GM12878 (cell line): ENCODE measurements at regions not wholly inside any gene's neighbourhood (a gene's known extent, or its start where the extent isn't known, plus 50 kb on each side); places are given as distances from the start of the nearest gene placed in this dataset.
A peak's percentile ranks its signal among the peaks of the same experiment; 100 is the strongest.

Source experiments
- CREB1 ChIP-seq: IDR thresholded peaks from 2 replicates; pipeline ENCODE4 v1.6.1; 2012; ENCODE audit warnings: low read depth, mild to moderate bottlenecking, inconsistent platforms
- ESRRA ChIP-seq: IDR thresholded peaks from 2 replicates; pipeline ENCODE4 v1.6.1; 2012; ENCODE audit warnings: mild to moderate bottlenecking, low read length, improper control_type of control experiment
- FOXM1 ChIP-seq: IDR thresholded peaks from 2 replicates; pipeline ENCODE4 v1.6.1; 2012; ENCODE audit warnings: low read depth, mild to moderate bottlenecking, inconsistent platforms, low read length, moderate library complexity
- GATAD2B ChIP-seq: fragments of 450-650 bp; conservative IDR thresholded peaks from 2 replicates; pipeline ENCODE4 v1.6.1; 2017; ENCODE audit warnings: low read depth, mild to moderate bottlenecking, moderate library complexity
- LARP7 ChIP-seq: fragments of 450-650 bp; IDR thresholded peaks from 2 replicates; pipeline ENCODE4 v1.6.1; 2017; ENCODE audit warnings: mild to moderate bottlenecking
- MTA2 ChIP-seq: fragments of 450-650 bp; IDR thresholded peaks from 2 replicates; pipeline ENCODE4 v1.6.1; 2016; ENCODE audit warnings: low read depth, mild to moderate bottlenecking, moderate library complexity
- MXI1 ChIP-seq: fragments of 150-350 bp; IDR thresholded peaks from 2 replicates; pipeline ENCODE4 v1.6.1; 2011; ENCODE audit warnings: low read depth, mild to moderate bottlenecking, inconsistent platforms, low read length, improper control_type of control experiment
- NFIC ChIP-seq: IDR thresholded peaks from 2 replicates; pipeline ENCODE4 v1.6.1; 2012; ENCODE audit warnings: low read depth, mild to moderate bottlenecking, inconsistent platforms, low read length, moderate library complexity
- NR2C2 ChIP-seq: IDR thresholded peaks from 2 replicates; pipeline ENCODE4 v1.6.1; 2011; ENCODE audit warnings: borderline replicate concordance, low read depth; ENCODE audit not compliant: control insufficient read depth, insufficient read length
- NR2F1 ChIP-seq: fragments of 450-650 bp; conservative IDR thresholded peaks from 2 replicates; pipeline ENCODE4 v1.6.1; 2017; ENCODE audit warnings: mild to moderate bottlenecking
- NRF1 ChIP-seq: conservative IDR thresholded peaks from 2 replicates; pipeline ENCODE4 v1.6.1; 2011; ENCODE audit warnings: mild to moderate bottlenecking, low read depth, low read length, improper control_type of control experiment
- PAX8 ChIP-seq: fragments of 450-650 bp; IDR thresholded peaks from 2 replicates; pipeline ENCODE4 v1.6.1; 2017; ENCODE audit warnings: mild to moderate bottlenecking, moderate library complexity
- POLR2AphosphoS2 ChIP-seq: IDR thresholded peaks from 2 replicates; pipeline ENCODE4 v1.6.1; 2011; ENCODE audit warnings: low read depth, mild to moderate bottlenecking, low read length, improper control_type of control experiment, moderate library complexity
- RFX5 ChIP-seq: IDR thresholded peaks from 2 replicates; pipeline ENCODE4 v1.6.1; 2011; ENCODE audit warnings: low read depth, low read length, improper control_type of control experiment
- RUNX3 ChIP-seq: IDR thresholded peaks from 2 replicates; pipeline ENCODE4 v1.6.1; 2012; ENCODE audit warnings: low read length, inconsistent platforms
- SREBF2 ChIP-seq: IDR thresholded peaks from 2 replicates; pipeline ENCODE4 v1.6.1; 2012; ENCODE audit warnings: mild to moderate bottlenecking, low read length
- TBL1XR1 ChIP-seq: IDR thresholded peaks from 2 replicates; pipeline ENCODE4 v1.6.1; 2012; ENCODE audit warnings: low read depth, low read length, improper control_type of control experiment
- YY1 ChIP-seq: IDR thresholded peaks from 2 replicates; pipeline ENCODE4 v1.6.1; 2011; ENCODE audit warnings: low read depth, mild to moderate bottlenecking, low read length
- ZNF622 ChIP-seq: fragments of 450-650 bp; IDR thresholded peaks from 2 replicates; pipeline ENCODE4 v1.6.1; 2017; ENCODE audit warnings: mild to moderate bottlenecking, inconsistent platforms
- TF ChIP-seq, protein P1 (sequence below), 3 experiments: IDR thresholded peaks in 2 of 3; conservative IDR thresholded peaks in 1 of 3; 2 replicates each; pipeline ENCODE4 v1.5.1; 2011; ENCODE audit warnings: low read depth in 3 of 3, low read length in 3 of 3, mild to moderate bottlenecking in 3 of 3, control low read depth in 2 of 3, moderate library complexity in 2 of 3, inconsistent platforms in 1 of 3, mixed read lengths in 1 of 3; ENCODE audit not compliant: control insufficient read depth in 2 of 3, insufficient read depth in 1 of 3; ENCODE audit errors: extremely low read depth in 1 of 3
- TF ChIP-seq, protein P2 (sequence below): fragments of 450-650 bp; formaldehyde crosslinking; IDR thresholded peaks from 2 replicates; pipeline ENCODE4 v1.5.0; 2022; ENCODE audit warnings: mild to moderate bottlenecking, missing genetic modification characterization
- TF ChIP-seq, protein P3 (sequence below): fragments of 450-650 bp; IDR thresholded peaks from 2 replicates; pipeline ENCODE4 v1.6.1; 2017; ENCODE audit warnings: mild to moderate bottlenecking, low read depth, inconsistent platforms; ENCODE audit not compliant: poor library complexity, severe bottlenecking
- TF ChIP-seq, protein P4 (sequence below): IDR thresholded peaks from 2 replicates; pipeline ENCODE4 v1.6.1; 2011; ENCODE audit warnings: low read depth, low read length, improper control_type of control experiment, borderline replicate concordance
- TF ChIP-seq, protein P5 (sequence below): fragments of 450-650 bp; IDR thresholded peaks from 2 replicates; pipeline ENCODE4 v1.6.1; 2014; ENCODE audit warnings: mild to moderate bottlenecking

DNA sequence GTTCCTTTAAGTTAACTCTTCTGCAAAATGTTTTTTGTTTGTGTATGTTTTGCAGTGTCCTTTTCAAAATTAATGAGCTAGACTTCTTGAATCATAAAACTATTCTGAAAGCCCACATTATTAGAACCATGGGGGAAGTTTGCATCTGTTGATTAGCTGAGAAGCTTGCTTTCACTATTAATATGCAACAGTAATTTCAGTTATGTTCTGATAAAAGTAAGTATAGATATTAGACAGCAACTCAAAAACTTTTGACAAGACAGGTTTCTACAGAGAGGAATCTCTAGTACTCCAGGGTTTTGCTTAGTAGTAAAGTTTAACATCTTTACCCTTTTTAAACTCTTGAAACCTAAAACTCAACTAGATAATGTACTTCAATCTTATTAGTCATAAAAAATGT lies 147.8 kb downstream of the UBE2E3 start (continued):
- TF ChIP-seq, protein P1, sequence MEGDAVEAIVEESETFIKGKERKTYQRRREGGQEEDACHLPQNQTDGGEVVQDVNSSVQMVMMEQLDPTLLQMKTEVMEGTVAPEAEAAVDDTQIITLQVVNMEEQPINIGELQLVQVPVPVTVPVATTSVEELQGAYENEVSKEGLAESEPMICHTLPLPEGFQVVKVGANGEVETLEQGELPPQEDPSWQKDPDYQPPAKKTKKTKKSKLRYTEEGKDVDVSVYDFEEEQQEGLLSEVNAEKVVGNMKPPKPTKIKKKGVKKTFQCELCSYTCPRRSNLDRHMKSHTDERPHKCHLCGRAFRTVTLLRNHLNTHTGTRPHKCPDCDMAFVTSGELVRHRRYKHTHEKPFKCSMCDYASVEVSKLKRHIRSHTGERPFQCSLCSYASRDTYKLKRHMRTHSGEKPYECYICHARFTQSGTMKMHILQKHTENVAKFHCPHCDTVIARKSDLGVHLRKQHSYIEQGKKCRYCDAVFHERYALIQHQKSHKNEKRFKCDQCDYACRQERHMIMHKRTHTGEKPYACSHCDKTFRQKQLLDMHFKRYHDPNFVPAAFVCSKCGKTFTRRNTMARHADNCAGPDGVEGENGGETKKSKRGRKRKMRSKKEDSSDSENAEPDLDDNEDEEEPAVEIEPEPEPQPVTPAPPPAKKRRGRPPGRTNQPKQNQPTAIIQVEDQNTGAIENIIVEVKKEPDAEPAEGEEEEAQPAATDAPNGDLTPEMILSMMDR (IDR thresholded peaks at IDR 0.05 in 2 of 3, conservative IDR thresholded peaks at IDR 0.05 in 1 of 3; ENCODE audit: control insufficient read depth in 2 of 3, extremely low read depth in 1 of 3, insufficient read depth in 1 of 3, low read depth in 3 of 3, low read length in 3 of 3), result no peak
- TF ChIP-seq GATAD2B (0 out of 2 replicates have a peak, but pooled peaks have one; percentile 36), SREBF2 (no peak), ZNF622 (no peak), CREB1 (peak; percentile 46; the same call in 1 of the 2 replicates), TBL1XR1 (peak; percentile 59; the same call in 1 of the 2 replicates), POLR2AphosphoS2 (no peak), NFIC (peak; percentile 100), MTA2 (peak; percentile 97), NRF1 (no peak), MXI1 (no peak; the same call in 1 of the 2 replicates), LARP7 (no peak), YY1 (no peak), FOXM1 (peak; percentile 100; the same call in 1 of the 2 replicates), ESRRA (no peak), NR2F1 (peak; percentile 86), RFX5 (no peak), PAX8 (no peak), RUNX3 (peak; percentile 88), NR2C2 (no peak)
- TF ChIP-seq, protein P2, sequence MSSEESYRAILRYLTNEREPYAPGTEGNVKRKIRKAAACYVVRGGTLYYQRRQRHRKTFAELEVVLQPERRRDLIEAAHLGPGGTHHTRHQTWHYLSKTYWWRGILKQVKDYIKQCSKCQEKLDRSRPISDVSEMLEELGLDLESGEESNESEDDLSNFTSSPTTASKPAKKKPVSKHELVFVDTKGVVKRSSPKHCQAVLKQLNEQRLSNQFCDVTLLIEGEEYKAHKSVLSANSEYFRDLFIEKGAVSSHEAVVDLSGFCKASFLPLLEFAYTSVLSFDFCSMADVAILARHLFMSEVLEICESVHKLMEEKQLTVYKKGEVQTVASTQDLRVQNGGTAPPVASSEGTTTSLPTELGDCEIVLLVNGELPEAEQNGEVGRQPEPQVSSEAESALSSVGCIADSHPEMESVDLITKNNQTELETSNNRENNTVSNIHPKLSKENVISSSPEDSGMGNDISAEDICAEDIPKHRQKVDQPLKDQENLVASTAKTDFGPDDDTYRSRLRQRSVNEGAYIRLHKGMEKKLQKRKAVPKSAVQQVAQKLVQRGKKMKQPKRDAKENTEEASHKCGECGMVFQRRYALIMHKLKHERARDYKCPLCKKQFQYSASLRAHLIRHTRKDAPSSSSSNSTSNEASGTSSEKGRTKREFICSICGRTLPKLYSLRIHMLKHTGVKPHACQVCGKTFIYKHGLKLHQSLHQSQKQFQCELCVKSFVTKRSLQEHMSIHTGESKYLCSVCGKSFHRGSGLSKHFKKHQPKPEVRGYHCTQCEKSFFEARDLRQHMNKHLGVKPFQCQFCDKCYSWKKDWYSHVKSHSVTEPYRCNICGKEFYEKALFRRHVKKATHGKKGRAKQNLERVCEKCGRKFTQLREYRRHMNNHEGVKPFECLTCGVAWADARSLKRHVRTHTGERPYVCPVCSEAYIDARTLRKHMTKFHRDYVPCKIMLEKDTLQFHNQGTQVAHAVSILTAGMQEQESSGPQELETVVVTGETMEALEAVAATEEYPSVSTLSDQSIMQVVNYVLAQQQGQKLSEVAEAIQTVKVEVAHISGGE, result no peak
- TF ChIP-seq, protein P3, sequence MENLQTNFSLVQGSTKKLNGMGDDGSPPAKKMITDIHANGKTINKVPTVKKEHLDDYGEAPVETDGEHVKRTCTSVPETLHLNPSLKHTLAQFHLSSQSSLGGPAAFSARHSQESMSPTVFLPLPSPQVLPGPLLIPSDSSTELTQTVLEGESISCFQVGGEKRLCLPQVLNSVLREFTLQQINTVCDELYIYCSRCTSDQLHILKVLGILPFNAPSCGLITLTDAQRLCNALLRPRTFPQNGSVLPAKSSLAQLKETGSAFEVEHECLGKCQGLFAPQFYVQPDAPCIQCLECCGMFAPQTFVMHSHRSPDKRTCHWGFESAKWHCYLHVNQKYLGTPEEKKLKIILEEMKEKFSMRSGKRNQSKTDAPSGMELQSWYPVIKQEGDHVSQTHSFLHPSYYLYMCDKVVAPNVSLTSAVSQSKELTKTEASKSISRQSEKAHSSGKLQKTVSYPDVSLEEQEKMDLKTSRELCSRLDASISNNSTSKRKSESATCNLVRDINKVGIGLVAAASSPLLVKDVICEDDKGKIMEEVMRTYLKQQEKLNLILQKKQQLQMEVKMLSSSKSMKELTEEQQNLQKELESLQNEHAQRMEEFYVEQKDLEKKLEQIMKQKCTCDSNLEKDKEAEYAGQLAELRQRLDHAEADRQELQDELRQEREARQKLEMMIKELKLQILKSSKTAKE, result peak; percentile 90
- TF ChIP-seq, protein P4, sequence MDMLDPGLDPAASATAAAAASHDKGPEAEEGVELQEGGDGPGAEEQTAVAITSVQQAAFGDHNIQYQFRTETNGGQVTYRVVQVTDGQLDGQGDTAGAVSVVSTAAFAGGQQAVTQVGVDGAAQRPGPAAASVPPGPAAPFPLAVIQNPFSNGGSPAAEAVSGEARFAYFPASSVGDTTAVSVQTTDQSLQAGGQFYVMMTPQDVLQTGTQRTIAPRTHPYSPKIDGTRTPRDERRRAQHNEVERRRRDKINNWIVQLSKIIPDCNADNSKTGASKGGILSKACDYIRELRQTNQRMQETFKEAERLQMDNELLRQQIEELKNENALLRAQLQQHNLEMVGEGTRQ, result no peak
- TF ChIP-seq, protein P5, sequence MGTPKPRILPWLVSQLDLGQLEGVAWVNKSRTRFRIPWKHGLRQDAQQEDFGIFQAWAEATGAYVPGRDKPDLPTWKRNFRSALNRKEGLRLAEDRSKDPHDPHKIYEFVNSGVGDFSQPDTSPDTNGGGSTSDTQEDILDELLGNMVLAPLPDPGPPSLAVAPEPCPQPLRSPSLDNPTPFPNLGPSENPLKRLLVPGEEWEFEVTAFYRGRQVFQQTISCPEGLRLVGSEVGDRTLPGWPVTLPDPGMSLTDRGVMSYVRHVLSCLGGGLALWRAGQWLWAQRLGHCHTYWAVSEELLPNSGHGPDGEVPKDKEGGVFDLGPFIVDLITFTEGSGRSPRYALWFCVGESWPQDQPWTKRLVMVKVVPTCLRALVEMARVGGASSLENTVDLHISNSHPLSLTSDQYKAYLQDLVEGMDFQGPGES, result no peak
